ENCODE measurements at regions not wholly inside any gene's neighbourhood (a gene's known extent, or its start where the extent isn't known, plus 50 kb on each side); places are given as distances from the start of the nearest gene placed in this dataset.

DNA sequence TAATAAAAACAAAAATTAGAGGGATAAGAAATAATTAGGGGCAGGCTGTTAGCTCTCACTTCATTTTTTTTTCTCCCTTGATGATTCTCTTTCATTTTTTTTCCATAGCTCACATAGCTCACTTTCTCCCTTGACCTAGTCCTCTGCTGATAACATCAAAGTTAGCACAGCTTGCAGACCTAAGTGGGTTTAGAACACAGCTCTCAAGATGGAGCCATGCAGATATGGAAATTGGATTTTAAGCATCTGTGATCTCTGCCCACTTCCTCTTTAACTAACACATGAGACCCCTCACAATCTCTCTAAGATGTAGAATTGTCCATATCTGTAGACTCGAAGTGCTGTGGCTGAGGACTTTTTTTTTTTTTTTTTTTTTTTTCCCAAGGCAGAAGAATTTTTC, 257.1 kb downstream of the SOX4 start:
- no peak overlapping the region for H3K56ac ChIP-seq (ENCODE audit: extremely low read depth, insufficient read depth, low read length)
- H2AK9ac ChIP-seq (replicated peaks; ENCODE audit: low read depth, low read length, poor library complexity): no peak overlapping the region
- in situ Hi-C loops (cut with MboI; ENCODE audit: low sequenced_read_pairs) (no loop called here), intact Hi-C loops (cut with micrococcal nuclease) (no loop called here), dilution Hi-C loops (cut with HindIII; ENCODE audit: low sequenced_read_pairs, unreplicated experiment) (no loop called here)
- H3K4me3 ChIP-seq (ENCODE audit: insufficient read depth, low read depth, low read length): no peak overlapping the region
- no peak overlapping the region for H3K23ac ChIP-seq (ENCODE audit: low read depth, low read length)
- H3K14ac ChIP-seq (replicated peaks; ENCODE audit: low read depth, low read length): no peak overlapping the region
- no peak overlapping the region for H3K4ac ChIP-seq (ENCODE audit: low read depth, low read length)
- no peak overlapping the region for H2BK120ac ChIP-seq (ENCODE audit: low read depth, low read length)
- TF ChIP-seq FOS (IDR thresholded peaks at IDR 0.05; ENCODE audit: low read depth, low read length) (no peak), MXI1 (IDR thresholded peaks at IDR 0.05; ENCODE audit: borderline replicate concordance, low read depth, low read length) (no peak), RAD21 (IDR thresholded peaks at IDR 0.05; ENCODE audit: low read length) (no peak), MAZ (IDR thresholded peaks at IDR 0.05; ENCODE audit: borderline replicate concordance, low read depth, low read length) (no peak), RFX5 (IDR thresholded peaks at IDR 0.05; ENCODE audit: low read depth, low read length) (no peak), MAFK (IDR thresholded peaks at IDR 0.05; ENCODE audit: low read depth, low read length) (no peak), SMC3 (IDR thresholded peaks at IDR 0.05; ENCODE audit: low read depth, low read length) (no peak), RCOR1 (IDR thresholded peaks at IDR 0.05; ENCODE audit: insufficient replicate concordance, low read length) (no peak), CEBPB (IDR thresholded peaks at IDR 0.05; ENCODE audit: low read depth, low read length) (no peak), NFE2L2 (IDR thresholded peaks at IDR 0.05; ENCODE audit: low read depth, low read length) (no peak), POLR2A (IDR thresholded peaks at IDR 0.05; ENCODE audit: low read depth, low read length) (no peak), CHD1 (IDR thresholded peaks at IDR 0.05; ENCODE audit: low read depth, low read length) (no peak), BHLHE40 (IDR thresholded peaks at IDR 0.05; ENCODE audit: low read depth, low read length) (no peak)
- TF ChIP-seq, protein P1, sequence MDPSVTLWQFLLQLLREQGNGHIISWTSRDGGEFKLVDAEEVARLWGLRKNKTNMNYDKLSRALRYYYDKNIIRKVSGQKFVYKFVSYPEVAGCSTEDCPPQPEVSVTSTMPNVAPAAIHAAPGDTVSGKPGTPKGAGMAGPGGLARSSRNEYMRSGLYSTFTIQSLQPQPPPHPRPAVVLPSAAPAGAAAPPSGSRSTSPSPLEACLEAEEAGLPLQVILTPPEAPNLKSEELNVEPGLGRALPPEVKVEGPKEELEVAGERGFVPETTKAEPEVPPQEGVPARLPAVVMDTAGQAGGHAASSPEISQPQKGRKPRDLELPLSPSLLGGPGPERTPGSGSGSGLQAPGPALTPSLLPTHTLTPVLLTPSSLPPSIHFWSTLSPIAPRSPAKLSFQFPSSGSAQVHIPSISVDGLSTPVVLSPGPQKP (IDR thresholded peaks at IDR 0.05; ENCODE audit: borderline replicate concordance, low read depth, low read length): no peak
- TF ChIP-seq, protein P2, sequence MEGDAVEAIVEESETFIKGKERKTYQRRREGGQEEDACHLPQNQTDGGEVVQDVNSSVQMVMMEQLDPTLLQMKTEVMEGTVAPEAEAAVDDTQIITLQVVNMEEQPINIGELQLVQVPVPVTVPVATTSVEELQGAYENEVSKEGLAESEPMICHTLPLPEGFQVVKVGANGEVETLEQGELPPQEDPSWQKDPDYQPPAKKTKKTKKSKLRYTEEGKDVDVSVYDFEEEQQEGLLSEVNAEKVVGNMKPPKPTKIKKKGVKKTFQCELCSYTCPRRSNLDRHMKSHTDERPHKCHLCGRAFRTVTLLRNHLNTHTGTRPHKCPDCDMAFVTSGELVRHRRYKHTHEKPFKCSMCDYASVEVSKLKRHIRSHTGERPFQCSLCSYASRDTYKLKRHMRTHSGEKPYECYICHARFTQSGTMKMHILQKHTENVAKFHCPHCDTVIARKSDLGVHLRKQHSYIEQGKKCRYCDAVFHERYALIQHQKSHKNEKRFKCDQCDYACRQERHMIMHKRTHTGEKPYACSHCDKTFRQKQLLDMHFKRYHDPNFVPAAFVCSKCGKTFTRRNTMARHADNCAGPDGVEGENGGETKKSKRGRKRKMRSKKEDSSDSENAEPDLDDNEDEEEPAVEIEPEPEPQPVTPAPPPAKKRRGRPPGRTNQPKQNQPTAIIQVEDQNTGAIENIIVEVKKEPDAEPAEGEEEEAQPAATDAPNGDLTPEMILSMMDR (conservative IDR thresholded peaks at IDR 0.05; ENCODE audit: low read depth, low read length): no peak
- TF ChIP-seq, protein P3, sequence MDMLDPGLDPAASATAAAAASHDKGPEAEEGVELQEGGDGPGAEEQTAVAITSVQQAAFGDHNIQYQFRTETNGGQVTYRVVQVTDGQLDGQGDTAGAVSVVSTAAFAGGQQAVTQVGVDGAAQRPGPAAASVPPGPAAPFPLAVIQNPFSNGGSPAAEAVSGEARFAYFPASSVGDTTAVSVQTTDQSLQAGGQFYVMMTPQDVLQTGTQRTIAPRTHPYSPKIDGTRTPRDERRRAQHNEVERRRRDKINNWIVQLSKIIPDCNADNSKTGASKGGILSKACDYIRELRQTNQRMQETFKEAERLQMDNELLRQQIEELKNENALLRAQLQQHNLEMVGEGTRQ (IDR thresholded peaks at IDR 0.05; ENCODE audit: low read depth, low read length): no peak
- H2BK15ac ChIP-seq (ENCODE audit: low read depth, low read length): no peak overlapping the region
- no peak overlapping the region for H4K91ac ChIP-seq (ENCODE audit: insufficient read depth, low read depth, low read length)
- no peak overlapping the region for H4K5ac ChIP-seq (ENCODE audit: low read depth, low read length)
- DNase-seq (no peak), ATAC-seq (ENCODE audit: low read depth) (no peak)
- no peaks in the 10 kb centered on the region for H3K9me3 ChIP-seq (ENCODE audit: control insufficient read depth, insufficient read depth, low read length)
- H2BK5ac ChIP-seq (ENCODE audit: low read depth, low read length, poor library complexity, severe bottlenecking): no peak overlapping the region
- H2AFZ ChIP-seq (replicated peaks; ENCODE audit: low read length, poor library complexity): no peak overlapping the region
- no peaks in the 10 kb centered on the region for H3K27me3 ChIP-seq (ENCODE audit: control insufficient read depth, insufficient read depth, low read length)
- WGBS, 2 experiments (ENCODE audit: extremely low coverage in 2 of 2, insufficient read length in 1 of 2): no CpG with 5 or more reads among the region's 1 CpG
- no peak overlapping the region for H2BK20ac ChIP-seq (ENCODE audit: low read depth, low read length)
- H3K36me3 ChIP-seq (ENCODE audit: control insufficient read depth, insufficient read depth, low read length): no peaks in the 10 kb centered on the region
- H3K79me1 ChIP-seq (ENCODE audit: low read depth in 1 of 2, low read length in 2 of 2): peaks cover 0 to 3% of the 10 kb centered on the region in 2 experiments; a peak in 1 of 4 replicates
- ChIA-PET POLR2A (ENCODE audit: unreplicated experiment) (no interaction called here), CTCF (no interaction called here)
- H4K20me1 ChIP-seq (ENCODE audit: insufficient read depth, low read length): no peaks in the 10 kb centered on the region
- H4K8ac ChIP-seq (ENCODE audit: low read depth in 2 of 2, low read length in 2 of 2): no peak overlapping the region
- H3K4me1 ChIP-seq (ENCODE audit: control insufficient read depth, insufficient read depth, low read length): peaks cover 6% of the 10 kb centered on the region; the same call in 1 of the 2 replicates
- H3K9me1 ChIP-seq (ENCODE audit: insufficient read depth, low read length): no peaks in the 10 kb centered on the region; the same call in 1 of the 2 replicates
- H3K27ac ChIP-seq (ENCODE audit: insufficient read depth, low read length): no peak overlapping the region
- H3K18ac ChIP-seq (ENCODE audit: low read depth, low read length): no peak overlapping the region
- H3K9ac ChIP-seq (ENCODE audit: low read depth, low read length): no peak overlapping the region
- H3K4me2 ChIP-seq (ENCODE audit: low read depth, low read length): no peak overlapping the region
- no TSS peak for BruUV-seq (replicated peaks)
- no peak overlapping the region for H2AK5ac ChIP-seq (ENCODE audit: low read depth, low read length)
